ENCODE measurements at regions not wholly inside any gene's neighbourhood (a gene's known extent, or its start where the extent isn't known, plus 50 kb on each side); places are given as distances from the start of the nearest gene placed in this dataset.

DNA sequence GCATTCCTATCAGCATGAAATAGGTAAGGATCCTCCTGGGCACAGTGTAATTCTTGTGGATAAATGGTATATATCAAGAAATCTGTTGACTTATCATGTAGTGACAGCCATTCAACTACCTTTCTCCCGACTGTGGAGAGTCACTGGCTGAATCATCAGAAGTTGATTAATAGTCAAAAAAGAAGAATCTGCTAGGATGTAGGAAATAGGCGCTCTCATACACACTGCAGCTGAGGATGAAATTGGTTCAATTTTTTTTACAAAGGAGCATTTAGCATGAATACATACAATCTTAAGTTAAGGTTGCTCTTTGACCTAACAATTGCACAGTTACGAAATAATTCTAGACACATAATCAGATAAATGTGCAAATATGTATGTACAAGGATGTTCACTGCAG lies 486.8 kb downstream of the ADGRL2 start:
- TF ChIP-seq CREB1 (IDR thresholded peaks at IDR 0.05; ENCODE audit: low read depth) (no peak), EP300 (IDR thresholded peaks at IDR 0.05; ENCODE audit: borderline replicate concordance) (no peak), NFIC (IDR thresholded peaks at IDR 0.05) (no peak), YY1 (IDR thresholded peaks at IDR 0.05; ENCODE audit: low read depth) (no peak), RAD21 (IDR thresholded peaks at IDR 0.05; ENCODE audit: low read depth) (no peak)
- TF ChIP-seq, protein P1, sequence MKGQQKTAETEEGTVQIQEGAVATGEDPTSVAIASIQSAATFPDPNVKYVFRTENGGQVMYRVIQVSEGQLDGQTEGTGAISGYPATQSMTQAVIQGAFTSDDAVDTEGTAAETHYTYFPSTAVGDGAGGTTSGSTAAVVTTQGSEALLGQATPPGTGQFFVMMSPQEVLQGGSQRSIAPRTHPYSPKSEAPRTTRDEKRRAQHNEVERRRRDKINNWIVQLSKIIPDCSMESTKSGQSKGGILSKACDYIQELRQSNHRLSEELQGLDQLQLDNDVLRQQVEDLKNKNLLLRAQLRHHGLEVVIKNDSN (IDR thresholded peaks at IDR 0.05), result no peak

All from Ishikawa (cell line).